ENCODE measurements at regions not wholly inside any gene's neighbourhood (a gene's known extent, or its start where the extent isn't known, plus 50 kb on each side); places are given as distances from the start of the nearest gene placed in this dataset.

DNA sequence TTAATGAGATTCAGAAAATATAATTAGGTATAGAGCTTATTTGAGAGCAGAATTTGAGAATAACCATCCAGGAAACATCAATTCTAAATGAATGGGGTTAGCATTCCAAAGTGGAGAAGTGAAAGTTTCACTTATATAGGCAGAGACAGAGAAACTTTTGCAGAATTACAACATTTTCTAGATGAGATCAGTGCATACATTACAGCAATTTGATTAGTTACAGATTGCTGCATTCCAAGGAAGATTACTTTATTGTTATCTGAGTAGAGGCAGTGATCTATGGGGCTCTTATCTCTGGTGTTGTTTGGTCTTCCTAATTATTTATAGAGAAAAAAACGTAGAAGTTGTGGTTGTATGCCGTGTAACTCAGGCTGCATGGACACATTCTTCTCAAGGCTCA lies 373.8 kb upstream of the SYT4 start:
- DNase-seq: no peak

DNA sequence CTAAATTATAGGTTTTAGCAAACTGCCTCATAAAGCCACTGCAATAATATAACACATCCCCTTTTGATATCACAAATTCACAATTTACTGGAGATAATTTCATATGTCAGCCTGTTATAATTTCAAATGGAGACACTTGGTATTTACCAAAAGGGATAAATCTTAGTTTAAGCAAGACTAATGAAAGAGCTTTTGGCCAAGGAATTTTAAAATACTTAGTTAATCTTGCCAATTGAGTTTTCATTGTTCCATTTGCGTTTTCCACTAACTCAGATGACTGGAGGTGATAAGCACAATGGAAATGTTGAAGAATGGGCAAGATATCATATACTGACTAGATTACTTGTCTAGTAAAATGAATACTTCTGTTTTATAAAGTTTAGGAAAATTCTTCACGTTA lies 379.3 kb upstream of the SYT4 start:
- no peak for DNase-seq

DNA sequence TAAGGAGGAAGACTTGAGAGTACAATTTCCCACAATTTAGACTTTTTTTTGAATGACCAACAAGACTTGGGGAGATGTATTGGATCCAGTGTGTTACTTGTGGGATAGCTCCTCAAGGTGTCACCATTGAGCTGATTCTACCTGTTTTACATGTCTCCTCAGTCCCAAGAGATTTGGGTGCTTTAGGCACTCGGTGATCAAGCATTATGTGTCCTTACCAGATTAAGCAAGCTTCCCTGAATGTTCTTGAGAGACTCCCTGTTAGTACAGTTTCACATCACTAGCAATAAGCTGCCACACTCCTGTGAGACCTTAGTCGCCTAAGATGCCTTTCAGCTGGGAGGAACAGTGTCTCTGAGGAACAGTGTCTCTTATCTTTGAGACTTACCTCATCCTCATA lies 384.3 kb upstream of the SYT4 start:
- DNase-seq: no peak

DNA sequence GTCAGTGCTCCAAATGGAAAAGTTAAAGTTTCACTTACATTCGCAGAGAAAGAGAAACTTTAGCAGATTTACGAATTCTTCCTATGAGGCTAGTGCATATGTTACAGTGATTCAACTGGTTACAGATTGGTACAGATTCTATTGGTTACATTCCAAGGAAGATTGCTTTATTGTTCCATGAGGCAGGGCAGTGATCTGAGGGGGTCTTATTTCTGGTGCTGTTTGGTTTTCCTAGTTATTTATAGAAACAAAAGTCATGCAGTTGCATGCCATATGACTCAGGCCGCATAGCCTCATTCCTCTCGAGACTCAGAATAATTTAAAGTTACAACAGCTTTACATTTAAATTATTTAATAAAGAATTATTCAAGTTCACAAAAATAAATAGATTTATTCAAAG lies 385.4 kb upstream of the SYT4 start:
- no peak for DNase-seq

DNA sequence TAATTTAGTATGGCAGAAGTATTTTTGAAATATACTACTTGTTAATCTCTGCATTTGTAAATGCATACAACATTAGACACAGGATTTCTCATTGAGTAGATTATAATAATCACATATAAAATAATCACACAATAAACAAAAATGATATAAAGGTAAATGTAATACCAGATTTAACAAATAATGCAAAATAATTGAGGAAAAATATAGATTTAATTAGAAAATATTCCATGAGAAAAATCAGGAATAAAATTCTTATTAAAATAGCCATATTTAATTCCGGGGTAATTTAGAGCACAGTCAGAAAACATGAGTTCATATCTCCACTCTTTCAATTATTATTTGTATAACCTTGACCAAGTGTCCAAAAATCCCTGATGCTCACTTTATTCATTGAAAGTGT lies 385.9 kb upstream of the SYT4 start:
- DNase-seq: no peak

DNA sequence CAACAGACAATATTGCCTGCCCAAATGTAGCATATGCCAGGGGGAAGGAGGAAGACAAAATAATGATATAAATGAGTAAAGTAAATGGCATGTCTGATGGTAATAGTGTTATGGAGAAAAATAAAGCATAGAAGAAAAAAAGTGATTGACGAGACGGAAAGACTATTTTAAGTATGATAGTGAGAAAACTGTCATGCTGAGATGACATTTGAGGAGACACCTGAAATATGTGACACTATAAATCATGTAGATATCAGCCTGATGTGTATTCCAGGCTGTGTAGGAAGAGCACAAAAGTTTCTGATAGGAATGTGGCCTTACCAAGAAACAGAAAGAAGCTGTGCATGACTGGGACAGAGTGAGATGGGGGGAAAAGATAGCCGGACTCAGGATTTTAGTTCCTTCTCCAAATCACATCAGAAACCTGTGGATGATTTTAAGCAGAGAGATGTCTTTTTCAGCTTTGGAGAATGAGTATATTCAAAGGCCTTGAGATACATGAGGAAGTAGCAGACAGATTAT lies 387.3 kb upstream of the SYT4 start:
- no peak for DNase-seq

DNA sequence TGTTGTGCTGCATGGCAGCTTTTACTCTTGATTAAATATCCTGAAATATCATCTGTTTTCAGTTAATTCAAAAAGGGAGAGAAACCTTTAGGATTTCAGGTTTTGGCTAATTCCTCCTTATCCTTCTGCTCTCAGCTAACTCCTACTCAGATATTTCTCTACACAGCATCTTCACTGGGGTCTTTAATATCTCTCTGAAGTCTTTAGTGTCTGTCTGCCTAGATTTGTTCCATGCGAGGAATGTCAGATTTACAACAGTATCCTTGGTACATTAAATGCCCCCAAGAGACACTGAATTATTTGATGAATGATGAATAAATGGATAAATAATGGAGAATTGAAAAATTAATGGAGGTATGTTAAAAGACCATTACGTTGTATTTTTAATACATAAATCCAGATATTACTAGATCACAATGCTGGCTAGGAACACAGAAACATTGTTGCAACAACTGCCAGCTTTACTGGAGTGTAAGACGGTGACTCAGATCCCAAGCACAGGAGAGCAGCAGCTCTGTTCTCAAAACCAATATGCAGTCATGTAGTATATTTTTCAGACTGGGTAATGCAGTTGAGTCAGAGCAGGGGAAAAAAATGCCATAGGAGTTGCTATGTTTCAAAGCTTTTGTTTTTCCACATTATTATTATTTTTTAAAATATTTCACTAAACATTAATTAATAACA lies 388.0 kb upstream of the SYT4 start:
- DNase-seq: no peak

DNA sequence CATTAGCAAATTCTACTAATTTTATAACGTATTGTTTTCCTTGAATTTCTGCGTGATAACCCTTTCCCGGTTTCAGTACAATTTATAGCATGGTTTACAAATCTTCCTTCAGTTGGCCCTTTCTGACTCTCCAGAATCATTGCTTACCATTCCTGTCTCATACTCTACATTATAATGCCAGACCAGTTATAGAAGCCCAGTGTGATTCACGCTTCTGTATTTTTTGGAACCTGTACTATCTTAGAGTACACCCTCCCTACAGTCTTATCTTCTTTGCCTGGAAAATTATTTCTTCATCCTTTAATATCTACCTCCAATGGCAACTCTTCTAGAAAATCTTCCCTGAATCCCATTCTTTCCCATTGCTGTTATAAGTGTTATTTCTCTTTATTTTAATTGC lies 391.6 kb upstream of the SYT4 start:
- no peak for DNase-seq

DNA sequence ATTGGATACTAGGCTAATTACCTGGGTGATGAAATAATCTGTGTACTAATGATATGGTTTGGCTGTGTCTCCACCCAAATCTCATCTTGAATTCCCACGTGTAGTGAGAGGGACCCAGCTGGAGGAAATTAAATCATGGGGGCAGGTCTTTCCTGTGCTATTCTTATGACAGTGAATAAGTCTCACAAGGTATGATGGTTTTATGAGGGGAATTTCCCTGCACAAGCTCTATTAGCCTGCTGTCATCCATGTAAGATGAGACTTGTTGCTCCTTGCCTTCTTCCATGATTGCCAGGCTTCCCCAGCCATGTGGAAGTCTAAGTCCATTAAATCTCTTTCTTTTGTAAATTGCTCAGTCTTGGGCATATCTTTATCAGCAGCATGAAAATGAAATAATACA lies 394.1 kb upstream of the SYT4 start:
- no peak for DNase-seq

DNA sequence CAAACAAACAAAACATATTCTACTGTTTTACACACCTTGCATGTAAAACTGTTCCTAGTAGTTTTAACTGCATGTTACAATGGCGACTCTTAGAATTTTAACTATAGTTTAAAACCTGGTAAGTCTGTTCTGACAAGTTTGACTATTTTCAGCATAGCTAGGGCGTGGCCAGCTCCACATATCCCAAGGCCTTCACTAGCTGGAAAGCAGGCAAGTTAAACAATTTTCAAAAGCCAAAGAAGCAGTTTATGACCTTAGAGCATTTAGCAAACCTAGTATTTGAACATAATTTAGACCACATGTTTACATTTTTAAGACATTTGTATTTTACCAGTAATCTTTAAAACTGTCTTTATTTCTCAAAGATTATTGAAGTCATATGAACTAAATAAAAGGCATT lies 402.8 kb upstream of the SYT4 start:
- DNase-seq: no peak

DNA sequence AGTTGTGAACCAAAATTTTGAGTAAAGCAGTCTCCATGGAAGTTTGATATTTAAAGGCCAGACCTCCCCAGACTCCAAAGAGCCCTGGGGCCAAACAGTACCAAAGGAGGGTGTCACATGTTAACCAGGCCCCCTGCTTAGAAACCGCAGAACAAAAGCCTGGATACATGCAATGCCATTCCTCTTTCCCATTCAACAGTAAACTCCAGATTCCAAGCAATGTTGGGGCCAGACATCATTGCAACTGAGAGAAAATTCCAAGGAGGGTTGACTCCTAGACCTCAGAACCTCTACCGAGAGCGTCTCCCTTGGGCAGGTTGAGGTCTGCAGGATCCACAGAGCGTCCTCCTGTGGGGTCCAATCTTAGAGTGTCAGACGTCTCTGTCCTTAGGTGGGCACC lies 404.4 kb upstream of the SYT4 start:
- no peak for DNase-seq

DNA sequence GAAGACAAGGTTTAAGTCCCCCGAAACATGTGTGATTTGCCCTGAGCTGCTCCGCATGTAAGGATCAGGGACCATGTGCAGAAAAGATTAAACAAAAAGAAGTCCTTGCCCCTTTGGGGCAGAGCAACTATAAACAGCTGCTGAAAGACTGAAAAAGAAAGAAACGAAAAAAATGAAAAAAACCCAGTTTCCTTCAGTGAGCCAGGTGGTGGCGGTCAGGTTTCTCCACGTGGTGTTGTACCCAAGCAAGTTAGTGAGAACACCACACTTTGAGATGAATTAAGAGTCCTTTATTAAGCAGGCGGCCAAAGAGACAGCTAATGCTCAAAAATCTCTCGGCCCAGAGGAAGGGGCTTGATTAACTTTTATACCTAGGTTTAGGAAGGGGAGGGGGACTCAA lies 404.9 kb upstream of the SYT4 start:
- no peak for DNase-seq

DNA sequence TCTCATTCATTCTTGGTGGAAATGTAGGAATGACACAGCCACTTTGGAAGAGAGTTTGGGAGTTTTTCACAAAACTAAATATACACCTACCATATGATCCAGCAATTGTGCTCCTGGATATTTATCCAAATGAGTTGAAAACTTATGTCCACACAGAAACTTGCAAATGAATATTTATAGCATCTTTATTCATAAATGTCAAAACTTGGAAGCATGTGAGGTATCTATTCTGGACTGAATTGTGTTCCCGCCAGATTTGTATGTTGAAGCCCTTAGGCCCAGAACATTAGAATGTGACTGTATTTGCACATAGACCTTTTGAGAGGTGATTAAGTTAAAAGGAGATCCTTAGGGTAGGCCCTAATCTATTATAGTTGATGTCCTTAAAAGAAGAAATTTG lies 409.4 kb upstream of the SYT4 start:
- no peak for DNase-seq

DNA sequence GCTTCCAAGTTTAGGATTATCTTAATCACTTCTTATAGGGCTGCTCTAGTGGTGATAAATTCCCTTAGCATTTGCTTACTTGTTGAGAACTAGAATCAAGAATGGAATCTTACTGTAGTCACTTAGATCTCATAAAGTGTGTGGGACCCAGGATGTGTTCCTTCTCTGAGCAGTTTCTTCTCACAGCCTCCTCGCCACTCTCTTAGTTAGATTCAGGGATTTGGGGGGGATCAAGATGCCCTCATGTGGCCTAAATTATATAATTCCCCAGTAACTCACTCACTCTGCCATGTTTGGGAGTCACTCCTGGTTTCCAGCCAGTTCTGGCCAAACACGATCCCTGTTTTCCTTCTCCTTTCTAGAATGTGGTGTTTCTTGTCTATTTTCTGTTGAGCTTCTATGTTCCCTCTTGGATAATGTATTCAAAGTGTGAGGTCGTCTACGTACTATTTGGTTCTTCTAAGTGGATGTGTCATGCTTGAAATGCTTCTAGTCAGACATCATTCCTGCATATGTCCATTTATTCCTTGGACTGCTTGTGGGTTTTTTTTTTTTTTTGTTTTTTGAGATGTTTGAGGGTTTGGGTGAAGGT lies 414.9 kb upstream of the SYT4 start:
- no peak for DNase-seq

DNA sequence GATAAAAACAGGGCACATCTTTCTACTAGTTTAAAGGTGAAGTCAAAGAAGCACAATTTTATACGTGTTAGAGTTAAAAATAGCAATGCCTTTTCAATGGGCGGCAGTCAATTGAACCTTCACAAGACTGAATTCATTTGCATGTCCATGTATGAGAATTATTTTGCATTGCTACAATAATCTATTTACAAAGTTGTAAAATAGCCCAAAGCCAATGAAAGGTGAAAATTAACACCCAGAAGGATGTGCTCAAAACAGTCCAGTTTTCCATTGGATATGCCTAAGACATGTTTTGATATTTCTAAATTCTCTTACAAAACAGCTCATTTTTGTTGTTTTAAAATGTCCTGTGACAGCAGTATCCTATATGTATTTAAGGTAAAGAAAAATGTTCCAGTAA lies 425.1 kb upstream of the SYT4 start:
- no peak for DNase-seq

DNA sequence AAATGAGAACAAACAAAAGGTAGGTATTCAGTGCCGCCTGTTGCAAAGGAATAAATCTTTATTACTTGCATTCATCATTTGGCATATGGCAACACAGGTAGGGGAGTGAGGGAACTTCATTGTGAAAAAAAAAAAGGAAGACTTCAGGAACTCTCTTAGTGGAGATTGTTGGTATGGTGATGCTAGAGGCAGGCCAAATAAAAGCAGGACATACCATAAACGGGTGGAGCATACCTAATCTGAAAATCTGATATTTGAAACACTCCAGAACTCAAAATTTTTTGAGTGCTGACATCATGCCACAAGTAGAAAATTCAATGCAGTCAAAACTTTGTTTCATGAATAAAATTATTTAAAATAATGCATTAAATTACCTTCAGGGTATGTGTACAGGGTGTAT lies 425.8 kb upstream of the SYT4 start:
- no peak for DNase-seq

DNA sequence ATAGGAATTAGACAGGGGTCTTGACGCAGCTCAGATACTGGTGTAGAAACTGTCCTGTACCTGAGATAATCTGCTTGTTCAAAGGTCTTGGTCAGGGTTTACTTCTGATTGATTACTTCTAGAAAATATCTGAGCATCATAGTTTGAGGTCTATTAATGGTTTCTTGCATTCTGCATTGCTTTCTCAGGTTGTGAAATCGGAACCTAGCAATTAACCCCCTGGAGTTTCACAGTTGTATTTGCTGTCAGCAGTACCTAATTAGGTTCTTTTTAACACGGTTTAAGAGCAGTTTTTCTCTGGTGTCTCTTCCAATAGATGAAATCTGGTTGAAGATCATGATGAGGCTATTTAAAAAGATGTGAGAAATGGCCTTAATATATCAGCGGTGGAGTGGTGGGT lies 428.6 kb upstream of the SYT4 start:
- no peak for DNase-seq

DNA sequence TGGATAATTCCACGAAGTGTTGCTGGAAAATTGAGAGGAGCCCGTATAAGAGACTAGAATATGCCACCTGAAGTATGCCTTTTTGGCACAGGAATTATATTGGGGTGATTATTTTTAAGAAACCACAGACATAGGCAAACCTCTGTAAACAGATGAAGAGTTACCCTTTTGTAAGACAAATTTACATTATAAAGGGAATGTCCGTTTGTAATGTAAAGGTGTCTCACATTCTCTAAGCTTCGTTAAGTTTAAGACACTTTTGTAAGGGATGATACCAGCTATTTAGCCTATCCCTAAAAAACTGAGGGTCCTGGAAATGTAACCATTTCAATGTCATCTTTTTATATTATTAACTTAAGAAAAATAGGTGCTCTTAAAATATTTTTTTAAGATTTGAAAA lies 432.8 kb upstream of the SYT4 start:
- no peak for DNase-seq

DNA sequence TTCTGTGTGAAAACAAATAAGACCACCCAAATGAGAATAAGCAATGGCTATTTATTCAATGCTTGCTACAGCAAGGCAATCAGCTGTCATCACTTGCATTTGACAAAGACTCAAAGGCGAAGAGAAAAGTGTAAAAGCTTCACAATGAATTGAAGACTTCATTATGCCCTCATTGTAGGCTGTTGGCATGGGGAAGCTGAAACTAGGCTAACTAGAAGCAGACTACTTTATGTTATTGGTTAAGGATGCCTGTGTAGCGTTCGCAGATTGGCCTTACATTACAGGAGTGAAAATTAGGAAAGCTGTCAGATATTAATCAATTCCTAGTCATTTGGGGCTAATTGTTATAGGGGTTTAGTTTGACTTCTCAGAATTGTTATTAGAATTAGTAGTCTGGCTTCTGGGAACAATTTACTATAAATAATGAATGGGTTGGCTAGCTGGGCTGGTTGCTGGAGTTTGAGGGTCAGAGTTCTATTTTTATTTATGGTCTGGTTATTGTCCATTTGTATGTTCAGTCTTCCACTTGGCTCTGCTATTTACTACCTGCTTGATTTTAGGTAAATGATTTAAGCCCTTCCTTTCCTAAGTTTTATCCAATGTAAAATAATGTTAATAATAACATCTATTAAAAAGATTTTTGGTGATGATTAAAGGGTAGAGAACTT lies 437.2 kb upstream of the SYT4 start:
- no peak for DNase-seq

DNA sequence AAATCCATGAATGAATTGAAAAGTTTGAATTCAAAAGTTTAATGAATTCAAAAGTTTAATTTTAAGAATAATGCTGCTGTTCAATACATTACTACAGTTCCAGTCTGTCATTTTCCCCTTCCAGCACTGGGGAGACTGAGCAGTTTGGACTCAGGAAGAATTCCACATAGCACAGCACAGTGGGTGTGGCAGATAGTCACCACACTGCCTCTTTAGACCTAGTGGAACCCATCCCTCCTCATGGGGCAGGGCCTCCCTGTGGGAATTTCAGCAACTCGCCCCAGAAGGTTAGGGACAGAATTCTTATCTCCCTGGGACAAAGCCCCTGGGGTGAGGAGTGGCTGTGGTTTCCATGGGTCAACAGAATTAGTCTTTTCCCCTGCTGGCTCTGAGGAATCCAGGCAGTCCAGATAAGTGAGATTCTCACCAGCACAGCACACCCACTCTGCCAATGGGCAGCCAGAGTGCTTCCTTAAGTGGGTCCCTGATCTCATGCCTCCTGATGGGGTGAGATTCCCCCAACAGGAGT lies 442.0 kb upstream of the SYT4 start:
- no peak for DNase-seq

DNA sequence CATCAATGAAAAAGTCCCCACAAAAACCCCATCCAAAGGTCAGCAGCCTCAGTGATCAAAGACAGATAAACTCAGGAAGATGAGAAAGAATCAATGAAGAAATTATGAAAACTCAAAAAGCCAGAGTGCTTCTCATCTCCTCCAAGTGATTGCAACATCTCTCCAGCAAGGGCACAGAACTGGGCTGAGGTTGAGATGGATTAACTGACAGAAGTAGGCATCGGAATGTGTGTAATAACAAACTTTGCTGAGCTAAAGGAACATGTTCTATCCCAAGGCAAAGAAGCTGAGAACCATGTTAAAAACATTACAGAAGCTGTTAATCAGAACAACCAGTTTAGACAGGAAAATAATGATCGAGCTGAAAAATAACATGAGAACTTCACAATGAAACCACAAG lies 442.8 kb upstream of the SYT4 start:
- no peak for DNase-seq

DNA sequence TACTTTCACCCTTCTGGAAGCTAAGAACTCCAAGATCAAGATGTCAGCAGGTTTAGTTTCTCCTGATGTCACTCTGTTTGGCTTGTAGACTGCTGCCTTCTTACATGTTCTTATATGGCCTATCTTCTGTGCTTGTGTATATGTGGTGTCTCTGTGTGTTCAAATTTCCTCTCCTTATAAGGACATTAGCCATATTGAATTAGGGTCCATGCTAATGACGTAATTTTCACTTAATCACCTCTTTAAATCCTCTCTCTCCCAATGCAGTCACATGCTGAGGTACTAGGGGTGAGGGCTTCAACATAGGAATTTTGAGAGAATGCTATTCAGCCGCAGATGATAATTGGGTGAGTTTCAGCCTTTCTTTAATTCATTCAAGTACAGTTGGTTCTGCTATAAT lies 458.3 kb upstream of the SYT4 start:
- no peak for DNase-seq

DNA sequence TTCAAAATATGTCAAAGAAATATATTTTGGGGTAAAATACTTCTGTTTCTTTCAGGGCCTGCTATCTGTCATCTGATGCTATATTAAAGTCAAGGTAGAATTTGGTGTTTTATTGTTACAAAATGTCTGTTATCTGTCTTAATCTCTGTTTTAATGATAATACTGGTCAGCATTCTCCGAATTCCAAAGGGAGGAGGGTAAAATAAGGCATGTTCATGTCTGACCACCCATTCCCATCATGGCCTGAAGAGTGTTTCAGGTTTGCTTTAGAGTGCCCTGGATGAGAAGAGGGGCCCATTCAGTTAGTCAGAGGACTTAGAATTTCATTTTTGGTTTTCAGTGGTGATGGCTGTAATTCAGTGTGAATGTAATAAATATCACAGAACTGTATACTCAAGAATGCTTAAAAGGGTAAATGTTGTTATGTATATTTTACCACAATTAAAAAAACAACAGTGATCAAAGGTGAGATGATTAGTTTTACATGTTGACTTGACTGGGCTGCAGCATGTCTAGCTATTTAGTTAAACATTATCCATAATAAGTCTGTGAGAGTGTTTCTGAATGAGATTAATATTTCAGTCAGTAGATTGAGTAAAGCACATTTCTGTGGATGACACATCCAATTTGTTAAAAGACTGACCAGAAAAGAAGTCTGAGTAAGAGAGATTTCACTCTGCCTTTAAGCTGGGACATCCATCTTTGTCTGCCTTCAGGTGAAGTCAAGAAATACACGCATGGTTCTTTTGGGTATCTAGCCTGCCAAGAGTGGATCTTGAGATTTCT lies 467.9 kb upstream of the SYT4 start:
- DNase-seq: no peak

DNA sequence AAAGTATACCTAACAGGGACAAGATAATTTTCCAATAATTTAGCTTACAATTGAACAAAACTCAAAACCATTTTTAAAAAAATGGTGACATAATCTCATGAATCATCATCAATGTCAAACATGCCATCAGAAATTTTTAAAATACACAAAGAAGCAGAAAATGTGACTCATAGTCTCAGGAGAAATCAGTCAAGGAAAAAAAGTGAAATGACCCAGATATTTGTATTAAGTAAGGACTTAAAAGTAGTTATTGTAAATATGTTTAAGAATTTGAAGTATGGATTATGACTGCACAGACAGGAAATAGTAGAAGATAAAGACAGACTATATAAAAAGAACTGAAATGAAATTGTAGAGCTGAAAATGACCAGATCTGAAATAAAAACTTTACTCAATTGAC lies 473.9 kb upstream of the SYT4 start:
- no peak for DNase-seq
